H1 (cell line): ENCODE measurements at regions not wholly inside any gene's neighbourhood (a gene's known extent, or its start where the extent isn't known, plus 50 kb on each side); places are given as distances from the start of the nearest gene placed in this dataset.

Source experiments
- BACH1 ChIP-seq: IDR thresholded peaks from 2 replicates; pipeline ENCODE4 v1.6.1; 2012; ENCODE audit warnings: low read length, improper control_type of control experiment
- BRCA1 ChIP-seq: IDR thresholded peaks from 2 replicates; pipeline ENCODE4 v1.6.1; 2012; ENCODE audit warnings: low read depth, low read length, improper control_type of control experiment
- CHD2 ChIP-seq: IDR thresholded peaks from 2 replicates; pipeline ENCODE4 v1.6.1; 2012; ENCODE audit warnings: low read length, improper control_type of control experiment
- SAP30 ChIP-seq: fragments of 300-600 bp; sonication (generic); IDR thresholded peaks from 2 replicates; pipeline ENCODE4 v1.7.1; 2012; ENCODE audit warnings: low read length, moderate library complexity, mild to moderate bottlenecking, inconsistent platforms; ENCODE audit not compliant: insufficient read depth, insufficient replicate concordance
- SIX5 ChIP-seq: IDR thresholded peaks from 2 replicates; pipeline ENCODE4 v1.6.1; 2011; ENCODE audit warnings: mild to moderate bottlenecking, low read depth, low read length
- TAF7 ChIP-seq: optimal IDR thresholded peaks from 2 replicates; pipeline ENCODE3; 2011; ENCODE audit warnings: low read depth, mild to moderate bottlenecking, inconsistent platforms, low read length, moderate library complexity, borderline replicate concordance
- TBP ChIP-seq: IDR thresholded peaks from 2 replicates; pipeline ENCODE4 v1.6.1; 2011; ENCODE audit warnings: low read depth, low read length, improper control_type of control experiment
- YY1 ChIP-seq: IDR thresholded peaks from 2 replicates; pipeline ENCODE4 v1.6.1; 2011; ENCODE audit warnings: low read depth, mild to moderate bottlenecking, low read length
- TF ChIP-seq, protein P1 (sequence below): fragments of 300-600 bp; sonication (generic); IDR thresholded peaks from 2 replicates; pipeline ENCODE4 v1.7.1; 2012; ENCODE audit warnings: low read length, moderate library complexity, mild to moderate bottlenecking, inconsistent platforms; ENCODE audit not compliant: insufficient replicate concordance

DNA sequence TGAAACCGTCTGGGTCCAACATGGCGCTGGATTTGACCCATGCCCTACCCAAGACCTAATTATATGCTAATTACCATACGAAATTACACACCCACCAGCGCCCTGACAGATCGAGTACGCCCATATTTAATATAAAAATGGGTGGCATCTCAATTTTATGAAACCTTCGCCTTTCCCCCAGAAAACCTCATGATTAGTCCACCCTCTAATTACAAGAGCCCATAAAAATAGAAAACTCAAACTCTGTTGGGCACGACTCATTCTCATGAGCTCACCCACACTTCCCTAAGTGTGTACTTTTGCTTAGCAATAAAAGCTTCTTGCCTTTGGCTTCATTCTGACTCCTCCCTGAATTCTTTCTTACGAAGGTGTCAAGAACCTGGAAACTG, 136.4 kb downstream of the OR2B2 start (continued):
- TF ChIP-seq, protein P1, sequence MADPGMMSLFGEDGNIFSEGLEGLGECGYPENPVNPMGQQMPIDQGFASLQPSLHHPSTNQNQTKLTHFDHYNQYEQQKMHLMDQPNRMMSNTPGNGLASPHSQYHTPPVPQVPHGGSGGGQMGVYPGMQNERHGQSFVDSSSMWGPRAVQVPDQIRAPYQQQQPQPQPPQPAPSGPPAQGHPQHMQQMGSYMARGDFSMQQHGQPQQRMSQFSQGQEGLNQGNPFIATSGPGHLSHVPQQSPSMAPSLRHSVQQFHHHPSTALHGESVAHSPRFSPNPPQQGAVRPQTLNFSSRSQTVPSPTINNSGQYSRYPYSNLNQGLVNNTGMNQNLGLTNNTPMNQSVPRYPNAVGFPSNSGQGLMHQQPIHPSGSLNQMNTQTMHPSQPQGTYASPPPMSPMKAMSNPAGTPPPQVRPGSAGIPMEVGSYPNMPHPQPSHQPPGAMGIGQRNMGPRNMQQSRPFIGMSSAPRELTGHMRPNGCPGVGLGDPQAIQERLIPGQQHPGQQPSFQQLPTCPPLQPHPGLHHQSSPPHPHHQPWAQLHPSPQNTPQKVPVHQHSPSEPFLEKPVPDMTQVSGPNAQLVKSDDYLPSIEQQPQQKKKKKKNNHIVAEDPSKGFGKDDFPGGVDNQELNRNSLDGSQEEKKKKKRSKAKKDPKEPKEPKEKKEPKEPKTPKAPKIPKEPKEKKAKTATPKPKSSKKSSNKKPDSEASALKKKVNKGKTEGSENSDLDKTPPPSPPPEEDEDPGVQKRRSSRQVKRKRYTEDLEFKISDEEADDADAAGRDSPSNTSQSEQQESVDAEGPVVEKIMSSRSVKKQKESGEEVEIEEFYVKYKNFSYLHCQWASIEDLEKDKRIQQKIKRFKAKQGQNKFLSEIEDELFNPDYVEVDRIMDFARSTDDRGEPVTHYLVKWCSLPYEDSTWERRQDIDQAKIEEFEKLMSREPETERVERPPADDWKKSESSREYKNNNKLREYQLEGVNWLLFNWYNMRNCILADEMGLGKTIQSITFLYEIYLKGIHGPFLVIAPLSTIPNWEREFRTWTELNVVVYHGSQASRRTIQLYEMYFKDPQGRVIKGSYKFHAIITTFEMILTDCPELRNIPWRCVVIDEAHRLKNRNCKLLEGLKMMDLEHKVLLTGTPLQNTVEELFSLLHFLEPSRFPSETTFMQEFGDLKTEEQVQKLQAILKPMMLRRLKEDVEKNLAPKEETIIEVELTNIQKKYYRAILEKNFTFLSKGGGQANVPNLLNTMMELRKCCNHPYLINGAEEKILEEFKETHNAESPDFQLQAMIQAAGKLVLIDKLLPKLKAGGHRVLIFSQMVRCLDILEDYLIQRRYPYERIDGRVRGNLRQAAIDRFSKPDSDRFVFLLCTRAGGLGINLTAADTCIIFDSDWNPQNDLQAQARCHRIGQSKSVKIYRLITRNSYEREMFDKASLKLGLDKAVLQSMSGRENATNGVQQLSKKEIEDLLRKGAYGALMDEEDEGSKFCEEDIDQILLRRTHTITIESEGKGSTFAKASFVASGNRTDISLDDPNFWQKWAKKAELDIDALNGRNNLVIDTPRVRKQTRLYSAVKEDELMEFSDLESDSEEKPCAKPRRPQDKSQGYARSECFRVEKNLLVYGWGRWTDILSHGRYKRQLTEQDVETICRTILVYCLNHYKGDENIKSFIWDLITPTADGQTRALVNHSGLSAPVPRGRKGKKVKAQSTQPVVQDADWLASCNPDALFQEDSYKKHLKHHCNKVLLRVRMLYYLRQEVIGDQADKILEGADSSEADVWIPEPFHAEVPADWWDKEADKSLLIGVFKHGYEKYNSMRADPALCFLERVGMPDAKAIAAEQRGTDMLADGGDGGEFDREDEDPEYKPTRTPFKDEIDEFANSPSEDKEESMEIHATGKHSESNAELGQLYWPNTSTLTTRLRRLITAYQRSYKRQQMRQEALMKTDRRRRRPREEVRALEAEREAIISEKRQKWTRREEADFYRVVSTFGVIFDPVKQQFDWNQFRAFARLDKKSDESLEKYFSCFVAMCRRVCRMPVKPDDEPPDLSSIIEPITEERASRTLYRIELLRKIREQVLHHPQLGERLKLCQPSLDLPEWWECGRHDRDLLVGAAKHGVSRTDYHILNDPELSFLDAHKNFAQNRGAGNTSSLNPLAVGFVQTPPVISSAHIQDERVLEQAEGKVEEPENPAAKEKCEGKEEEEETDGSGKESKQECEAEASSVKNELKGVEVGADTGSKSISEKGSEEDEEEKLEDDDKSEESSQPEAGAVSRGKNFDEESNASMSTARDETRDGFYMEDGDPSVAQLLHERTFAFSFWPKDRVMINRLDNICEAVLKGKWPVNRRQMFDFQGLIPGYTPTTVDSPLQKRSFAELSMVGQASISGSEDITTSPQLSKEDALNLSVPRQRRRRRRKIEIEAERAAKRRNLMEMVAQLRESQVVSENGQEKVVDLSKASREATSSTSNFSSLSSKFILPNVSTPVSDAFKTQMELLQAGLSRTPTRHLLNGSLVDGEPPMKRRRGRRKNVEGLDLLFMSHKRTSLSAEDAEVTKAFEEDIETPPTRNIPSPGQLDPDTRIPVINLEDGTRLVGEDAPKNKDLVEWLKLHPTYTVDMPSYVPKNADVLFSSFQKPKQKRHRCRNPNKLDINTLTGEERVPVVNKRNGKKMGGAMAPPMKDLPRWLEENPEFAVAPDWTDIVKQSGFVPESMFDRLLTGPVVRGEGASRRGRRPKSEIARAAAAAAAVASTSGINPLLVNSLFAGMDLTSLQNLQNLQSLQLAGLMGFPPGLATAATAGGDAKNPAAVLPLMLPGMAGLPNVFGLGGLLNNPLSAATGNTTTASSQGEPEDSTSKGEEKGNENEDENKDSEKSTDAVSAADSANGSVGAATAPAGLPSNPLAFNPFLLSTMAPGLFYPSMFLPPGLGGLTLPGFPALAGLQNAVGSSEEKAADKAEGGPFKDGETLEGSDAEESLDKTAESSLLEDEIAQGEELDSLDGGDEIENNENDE: no peak
- no peak for TF ChIP-seq BRCA1
- TF ChIP-seq SAP30: no peak
- no peak for TF ChIP-seq CHD2
- no peak for TF ChIP-seq TBP
- TF ChIP-seq SIX5: no peak
- TF ChIP-seq TAF7: no peak
- no peak for TF ChIP-seq YY1
- no peak for TF ChIP-seq BACH1
